ENCODE measurements at regions not wholly inside any gene's neighbourhood (a gene's known extent, or its start where the extent isn't known, plus 50 kb on each side); places are given as distances from the start of the nearest gene placed in this dataset.
"Not testable (repeated sequence)": the region's sequence is repeated elsewhere in the genome, so short reads cannot be mapped to it uniquely, and the experiment has no call there.

DNA sequence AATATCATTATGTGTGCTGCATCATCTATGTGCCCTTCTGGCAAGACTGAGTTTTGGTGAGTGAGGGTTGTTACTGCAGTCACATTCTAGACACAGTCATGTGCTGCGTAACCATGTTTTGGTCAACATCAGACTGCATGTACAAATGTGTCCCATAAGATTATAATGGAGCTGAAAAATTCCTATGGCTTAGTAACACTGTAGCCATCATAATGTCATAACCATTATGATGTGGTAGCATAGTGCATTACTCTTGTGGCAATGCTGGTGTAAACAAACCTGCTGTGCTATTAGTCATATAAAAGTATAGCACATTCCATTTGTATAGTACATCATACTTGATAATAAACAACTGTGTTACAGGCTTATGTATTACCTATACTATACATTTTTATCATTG lies 198.1 kb upstream of the NUDT6 start:
- intact Hi-C loops (cut with DNase I), result loop anchor here (10.0 kb wide), 1 partner anchor 444 kb away; no protein-coding TSS in a partner anchor
- DNase-seq (ENCODE audit: low spot score), result no peak

DNA sequence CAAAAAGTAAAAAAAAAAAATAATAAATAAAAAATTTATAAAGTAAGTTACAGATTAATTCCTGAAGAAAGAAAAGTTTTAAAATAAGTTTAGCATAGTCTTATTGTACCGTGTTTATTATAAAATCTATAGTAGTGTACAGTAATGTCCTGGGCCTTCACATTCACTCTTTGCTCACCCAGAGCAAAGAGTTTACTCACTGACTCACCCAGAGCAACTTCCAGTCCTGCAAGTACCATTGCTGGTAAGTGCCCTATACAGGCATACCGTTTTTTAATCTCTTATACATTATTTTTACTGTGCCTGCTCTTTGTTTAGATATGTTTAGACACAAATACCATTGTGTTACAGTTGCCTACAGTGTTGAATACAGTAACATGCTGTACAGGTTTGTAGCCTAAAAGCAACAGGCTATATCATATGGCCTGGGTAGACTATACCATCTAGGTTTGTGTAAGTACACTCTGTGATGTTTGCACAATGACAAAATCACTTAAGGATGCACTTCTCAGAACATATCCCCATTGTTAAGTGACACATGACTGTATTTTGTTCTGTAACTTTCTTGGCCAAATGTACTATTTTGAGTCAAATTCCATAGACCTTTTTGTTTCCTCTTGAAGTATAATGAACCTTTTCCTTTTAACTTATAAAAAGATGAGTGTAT lies 199.0 kb upstream of the NUDT6 start:
- intact Hi-C loops (cut with DNase I), result loop anchor here (10.0 kb wide), 1 partner anchor 443 kb away; no protein-coding TSS in a partner anchor
- no peak for DNase-seq (ENCODE audit: low spot score)

DNA sequence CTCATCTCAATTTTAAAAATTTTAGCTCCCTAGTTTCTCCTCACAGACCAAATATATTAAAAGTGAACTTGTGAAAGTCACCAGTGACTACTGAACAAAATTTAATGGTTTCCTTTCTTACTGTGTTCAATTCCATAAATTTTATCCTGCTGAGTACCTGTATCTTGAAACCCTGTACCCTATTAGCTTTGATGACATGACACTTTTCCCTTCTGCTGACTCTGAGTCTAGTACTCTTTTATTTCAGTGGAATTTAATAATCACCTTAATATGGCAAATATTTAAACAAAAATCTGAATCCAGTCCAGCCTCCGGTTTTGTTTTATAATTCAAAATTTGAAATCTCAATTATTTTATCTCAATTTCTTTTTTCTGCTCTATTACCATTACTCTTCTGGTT lies 203.1 kb upstream of the NUDT6 start:
- no peak for DNase-seq (ENCODE audit: low spot score)
- intact Hi-C loops (cut with DNase I), result loop anchor here (10.0 kb wide), 1 partner anchor 439 kb away; no protein-coding TSS in a partner anchor

DNA sequence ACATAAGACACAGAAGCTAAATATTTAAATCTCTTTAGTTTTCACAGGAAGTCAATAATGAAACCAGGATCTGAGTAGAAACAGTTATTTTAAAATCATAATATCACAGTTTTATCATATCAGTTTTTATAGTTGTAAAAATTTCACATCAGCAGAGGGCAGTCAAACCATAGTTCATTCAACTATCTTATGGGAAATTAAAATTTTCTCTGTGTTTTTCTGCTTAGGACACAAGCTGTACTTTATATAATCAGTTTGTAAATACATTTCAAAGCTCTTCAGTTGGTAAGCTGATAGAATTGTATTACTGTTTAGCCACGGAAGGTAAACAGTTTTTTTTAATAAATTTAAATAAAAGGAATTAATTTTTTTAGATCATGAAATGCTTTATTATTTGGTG lies 204.8 kb upstream of the NUDT6 start:
- intact Hi-C loops (cut with DNase I), result loop anchor here (2.0 to 10.0 kb wide), 3 partner anchors 270 to 980 kb away; partner anchors contain the start of gene SPRY1
- DNase-seq (ENCODE audit: low spot score), result no peak

DNA sequence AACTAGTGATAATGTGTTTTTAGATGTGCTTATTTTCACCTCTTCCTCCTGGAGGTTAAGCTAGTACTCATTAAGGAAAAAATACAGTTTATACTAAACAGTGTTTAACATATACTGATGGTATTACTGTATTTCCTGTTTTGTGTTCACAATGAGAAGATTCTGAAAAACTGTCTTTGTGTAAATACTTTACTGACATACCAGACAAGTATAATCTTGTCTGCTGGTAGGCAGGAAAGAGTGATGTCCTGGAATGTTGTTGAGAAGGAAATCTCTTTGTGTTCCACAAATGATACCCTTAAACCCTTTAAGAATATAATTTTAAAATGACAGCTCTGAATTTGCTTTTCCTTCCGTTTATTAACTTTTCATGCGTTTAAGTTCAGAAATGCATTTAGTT lies 205.5 kb upstream of the NUDT6 start:
- no peak for DNase-seq (ENCODE audit: low spot score)
- intact Hi-C loops (cut with DNase I), result loop anchor here (2.0 to 10.0 kb wide), 3 partner anchors 269 to 979 kb away; partner anchors contain the start of gene SPRY1

DNA sequence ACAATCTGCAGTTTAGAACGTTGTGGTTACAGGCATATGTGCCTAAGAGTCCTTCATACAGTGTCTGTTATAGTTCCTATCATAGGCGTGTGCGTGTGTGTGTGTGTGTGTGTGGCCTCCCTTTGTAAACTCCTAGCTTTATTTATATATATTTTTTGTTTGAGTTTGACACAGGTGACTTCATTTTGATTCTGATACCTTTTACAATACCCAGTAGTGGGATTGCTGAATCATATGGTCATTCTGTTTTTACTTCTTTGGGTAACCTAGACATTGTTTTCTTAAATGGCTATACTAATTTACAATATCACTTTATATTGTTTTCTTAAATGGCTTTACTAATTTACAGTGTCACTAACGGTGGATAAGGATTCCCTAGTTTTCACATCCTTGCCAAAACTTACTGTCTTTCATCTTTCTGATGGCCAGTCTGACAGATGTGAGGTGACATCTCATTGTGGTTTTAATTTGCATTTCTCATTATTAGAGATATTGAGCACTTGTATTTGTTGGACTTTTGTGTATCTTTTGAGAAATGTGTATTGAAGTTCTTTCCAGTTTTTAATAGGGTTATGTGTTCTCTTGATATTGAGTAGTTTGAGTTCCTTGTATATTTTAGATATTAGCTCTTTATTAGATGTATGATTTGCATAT lies 211.1 kb upstream of the NUDT6 start:
- intact Hi-C loops (cut with DNase I), result no loop called here
- DNase-seq (ENCODE audit: low spot score), result no peak

DNA sequence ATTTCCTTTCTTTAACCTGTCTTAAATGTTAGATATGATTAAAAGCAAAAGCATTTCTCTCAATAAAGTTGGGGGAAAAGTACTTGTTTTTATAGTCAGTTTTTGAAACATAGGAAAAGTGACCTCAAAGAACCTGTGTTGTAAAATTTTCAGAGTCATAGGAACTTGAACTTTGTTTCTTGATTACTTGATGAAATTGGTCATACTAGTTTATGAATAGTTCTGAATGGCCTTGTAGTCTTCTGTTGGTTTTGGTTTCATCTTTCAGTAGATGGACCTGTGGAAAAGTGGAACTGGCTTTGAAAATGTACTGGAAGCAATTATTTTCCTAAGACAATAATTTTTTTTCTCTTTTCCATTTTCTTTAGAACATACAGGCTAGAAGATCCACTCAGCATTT lies 222.2 kb upstream of the NUDT6 start:
- intact Hi-C loops (cut with DNase I), result no loop called here
- DNase-seq (ENCODE audit: low spot score), result no peak

DNA sequence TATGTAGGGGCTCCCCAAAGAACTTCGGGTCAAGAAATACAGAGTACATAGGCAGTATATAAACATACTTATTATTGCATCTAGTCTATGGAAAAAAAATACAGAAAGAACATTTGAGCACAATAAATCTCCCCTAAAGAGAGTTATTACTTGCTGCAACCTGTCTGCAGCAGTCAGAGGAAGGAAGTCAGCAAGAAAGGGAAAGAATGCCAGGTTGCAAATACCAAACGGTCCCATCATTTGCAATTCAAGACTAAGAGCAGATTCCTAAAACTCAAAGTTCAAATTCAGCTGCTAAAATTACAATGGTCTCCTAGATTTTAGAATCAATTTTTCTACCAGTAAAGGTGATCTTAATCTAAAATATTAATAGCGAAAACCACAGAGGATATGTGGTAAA lies 236.2 kb upstream of the NUDT6 start:
- intact Hi-C loops (cut with DNase I), result no loop called here
- DNase-seq (ENCODE audit: low spot score), result no peak

DNA sequence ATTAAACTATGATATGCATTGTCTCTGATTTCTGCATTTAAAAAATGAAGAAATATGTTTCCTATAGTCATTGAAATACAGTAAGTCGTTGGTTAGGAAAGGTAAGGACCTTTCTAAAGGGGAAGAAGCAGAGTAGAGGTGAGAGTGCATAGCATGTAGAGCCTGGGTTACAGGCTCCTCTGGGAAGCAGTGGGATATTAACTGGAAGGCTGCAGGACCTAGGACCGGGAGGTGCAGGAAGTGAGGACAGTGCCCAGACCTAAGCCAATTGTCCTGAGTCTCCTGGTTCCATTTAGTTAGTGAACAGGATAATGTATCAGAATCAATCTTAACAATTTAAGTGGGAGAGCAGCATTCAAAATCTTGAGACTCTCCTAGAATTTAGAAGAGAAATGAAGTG lies 237.1 kb upstream of the NUDT6 start:
- no peak for DNase-seq (ENCODE audit: low spot score)
- intact Hi-C loops (cut with DNase I), result no loop called here

DNA sequence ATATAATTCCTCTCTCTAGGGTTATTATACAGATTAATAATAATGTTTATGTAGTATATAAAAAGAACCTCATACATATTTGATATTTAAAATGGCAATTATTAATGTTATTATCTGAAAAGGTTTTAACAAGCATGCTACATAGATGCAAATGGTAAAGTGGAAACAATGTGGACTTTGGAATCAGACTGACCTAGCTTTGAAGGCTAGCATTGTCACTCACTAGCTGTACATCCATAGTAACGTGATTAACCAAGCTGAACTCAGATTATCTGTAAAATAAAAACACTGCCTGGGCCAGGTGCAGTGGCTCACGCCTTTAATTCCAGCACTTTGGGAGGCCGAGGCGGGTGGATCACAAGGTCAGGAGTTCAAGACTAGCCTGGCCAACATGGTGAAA lies 233.7 kb upstream of the SPRY1 start:
- DNase-seq (ENCODE audit: low spot score), result no peak
- intact Hi-C loops (cut with DNase I), result no loop called here

DNA sequence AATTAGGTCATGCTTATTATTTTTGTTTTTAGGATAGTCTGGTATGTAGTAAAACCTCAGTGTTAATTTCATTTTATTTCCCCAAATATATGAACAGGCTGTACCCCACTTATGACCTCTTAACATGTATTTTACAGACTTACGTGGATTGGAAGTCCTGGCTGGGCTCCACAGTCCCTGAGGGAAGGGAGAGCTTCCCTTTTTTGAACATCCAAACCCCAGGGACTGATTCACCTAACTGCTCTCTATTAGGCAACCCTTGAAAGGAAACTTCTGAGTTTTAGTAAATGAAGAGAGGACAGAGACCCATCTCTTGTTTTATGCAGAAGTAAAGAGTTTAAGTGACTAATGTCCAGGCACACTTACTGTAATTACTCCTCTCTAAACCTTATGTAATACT lies 233.1 kb upstream of the SPRY1 start:
- intact Hi-C loops (cut with DNase I), result no loop called here
- DNase-seq (ENCODE audit: low spot score), result no peak

DNA sequence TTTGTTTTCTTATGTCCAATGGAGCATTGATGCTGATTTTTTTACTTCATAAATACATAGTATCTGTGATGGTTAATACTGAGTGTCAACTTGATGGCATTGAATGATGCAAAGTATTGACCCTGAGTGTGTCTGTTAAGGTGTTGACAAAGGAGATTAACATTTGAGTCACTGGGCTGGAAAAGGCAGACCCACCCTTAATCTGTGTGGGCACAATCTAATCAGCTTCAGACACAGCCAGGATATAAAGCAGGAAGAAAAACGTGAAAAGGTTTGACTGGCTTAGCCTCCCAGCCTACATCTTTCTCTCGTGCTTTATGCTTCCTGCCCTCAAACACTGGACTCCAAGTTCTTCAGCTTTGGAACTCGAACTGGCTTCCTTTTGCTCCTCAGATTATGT lies 230.6 kb upstream of the SPRY1 start:
- intact Hi-C loops (cut with DNase I), result no loop called here
- DNase-seq (ENCODE audit: low spot score), result no peak

DNA sequence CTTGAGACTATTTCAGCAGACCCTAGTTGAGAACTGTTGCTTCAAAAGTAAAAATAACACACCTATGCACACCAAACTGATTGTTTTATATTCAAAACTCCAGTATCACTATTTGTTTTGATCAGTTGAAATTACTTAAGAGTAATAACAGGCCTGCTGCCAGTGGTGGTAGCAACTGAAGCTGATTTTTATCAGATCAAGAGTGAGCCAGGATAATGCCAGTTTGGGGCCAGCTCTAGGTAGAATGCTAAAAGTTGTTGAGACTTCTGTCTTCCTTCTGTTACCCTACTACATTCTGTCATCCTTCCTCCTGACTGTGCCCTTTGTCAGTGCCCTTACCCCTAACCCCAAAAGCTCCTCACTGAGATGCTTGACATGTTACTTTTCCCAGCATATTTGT lies 228.7 kb upstream of the SPRY1 start:
- no peak for DNase-seq (ENCODE audit: low spot score)
- intact Hi-C loops (cut with DNase I), result no loop called here

DNA sequence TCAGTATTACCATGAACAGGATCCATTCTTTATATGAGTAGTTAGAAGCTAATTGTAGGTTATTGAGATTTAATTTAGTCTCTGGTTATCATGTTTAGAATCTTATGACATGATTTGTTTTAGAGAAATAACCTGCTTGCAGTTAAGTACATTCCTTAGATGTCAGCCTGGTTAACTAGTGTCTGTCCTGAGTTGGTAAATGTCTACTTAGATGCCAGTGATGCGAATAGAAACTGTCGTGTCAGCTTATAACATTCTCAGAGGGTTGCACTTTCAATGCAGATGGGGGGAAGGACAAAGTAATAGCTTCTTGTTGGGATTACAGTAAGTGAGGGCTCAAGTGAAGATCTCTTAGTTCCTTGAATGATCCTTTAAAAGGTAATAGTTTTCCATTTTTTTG lies 227.8 kb upstream of the SPRY1 start:
- no peak for DNase-seq (ENCODE audit: low spot score)
- intact Hi-C loops (cut with DNase I), result no loop called here

DNA sequence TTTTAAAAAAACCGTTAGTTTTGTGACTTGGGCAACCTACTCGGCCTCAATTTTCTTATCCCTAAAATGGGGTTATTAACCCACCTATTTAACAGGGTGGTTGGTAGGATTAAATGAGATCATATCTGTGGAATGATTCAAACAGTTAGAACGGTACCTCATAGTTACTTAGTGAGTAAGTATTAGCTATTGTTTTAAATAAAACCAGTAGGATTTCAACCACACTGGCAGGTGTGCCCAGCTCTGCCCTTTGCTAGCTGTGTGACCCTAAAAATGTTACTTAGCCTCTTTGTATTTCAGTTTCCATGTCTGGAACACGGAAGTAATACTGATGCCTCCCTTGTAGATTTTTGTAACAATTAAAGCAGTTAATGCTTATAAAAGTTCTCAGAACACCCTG lies 225.8 kb upstream of the SPRY1 start:
- intact Hi-C loops (cut with DNase I), result no loop called here
- no peak for DNase-seq (ENCODE audit: low spot score)

DNA sequence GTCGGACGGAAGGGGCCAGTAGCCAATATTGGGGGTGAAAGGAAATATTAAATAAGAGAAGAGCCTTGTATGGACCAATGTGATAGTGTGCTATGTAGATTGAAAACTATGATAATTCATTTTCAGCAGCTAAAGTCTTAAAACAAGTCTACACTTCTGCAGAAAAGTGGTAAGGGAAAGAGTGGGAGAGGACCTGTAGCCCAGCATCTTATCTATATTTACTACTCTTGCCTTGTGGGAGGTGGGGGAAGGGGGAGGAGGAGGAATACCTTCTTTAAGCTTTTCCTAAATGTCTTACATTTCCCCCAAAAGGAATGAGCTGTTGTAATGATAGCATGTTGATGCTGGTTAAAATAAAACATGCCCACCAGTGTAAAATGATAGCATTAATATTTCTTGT lies 220.0 kb upstream of the SPRY1 start:
- no peak for DNase-seq (ENCODE audit: low spot score)
- intact Hi-C loops (cut with DNase I), result no loop called here

DNA sequence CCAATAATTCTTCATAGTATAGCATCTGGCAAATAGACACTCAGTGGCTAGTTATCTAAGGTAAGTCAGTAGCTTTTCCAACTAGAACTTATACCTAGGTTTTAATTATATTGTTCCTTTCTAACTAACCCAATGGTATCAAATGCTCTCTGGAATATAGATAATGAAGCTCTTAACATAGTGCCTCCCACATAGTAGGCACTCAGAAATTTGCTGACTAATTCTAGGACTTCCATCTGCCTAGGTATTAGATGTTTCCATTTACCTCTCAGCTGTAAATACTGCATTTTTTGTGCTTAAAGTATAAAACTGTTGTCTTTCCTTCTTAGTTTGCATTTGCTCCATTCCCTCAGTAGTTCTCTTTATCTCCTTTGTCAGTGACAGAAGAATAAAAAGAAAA lies 214.3 kb upstream of the SPRY1 start:
- intact Hi-C loops (cut with DNase I), result no loop called here
- DNase-seq (ENCODE audit: low spot score), result no peak

DNA sequence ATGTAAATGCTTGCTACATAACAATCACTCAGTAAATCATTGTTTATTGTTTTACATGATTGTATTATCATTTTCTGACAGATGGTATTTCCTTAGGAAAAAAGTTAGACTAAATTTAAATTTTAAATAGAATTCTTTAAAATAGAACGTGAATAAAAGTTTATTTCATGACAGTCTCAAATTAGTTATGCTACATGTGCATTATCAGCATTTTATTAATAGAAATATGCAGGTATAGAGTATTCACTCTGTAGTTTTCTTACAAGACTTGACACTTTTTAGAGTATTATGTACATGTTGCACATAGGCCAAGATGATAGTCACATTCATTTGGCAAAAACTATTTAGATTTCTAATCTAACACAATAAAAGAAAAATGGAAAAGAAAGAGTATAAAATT lies 213.3 kb upstream of the SPRY1 start:
- intact Hi-C loops (cut with DNase I), result no loop called here
- DNase-seq (ENCODE audit: low spot score), result no peak

DNA sequence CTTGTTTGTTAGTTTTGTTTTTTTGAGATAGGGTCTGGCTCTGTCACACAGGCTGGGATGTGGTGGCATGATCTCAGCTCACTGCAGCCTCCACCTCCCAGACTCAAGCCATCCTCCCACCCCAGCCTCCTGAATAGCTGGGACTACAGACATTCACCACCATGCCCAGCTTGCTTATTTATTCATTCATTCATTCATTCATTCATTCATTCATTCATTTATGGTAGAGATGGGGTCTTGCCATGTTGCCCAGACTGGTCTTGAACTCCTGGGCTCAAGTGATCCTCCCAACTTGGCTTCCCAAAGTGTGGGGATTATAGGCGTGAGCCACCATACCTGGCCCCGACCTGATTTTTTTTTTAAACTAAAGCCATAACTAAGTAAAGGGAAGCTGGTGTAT lies 212.8 kb upstream of the SPRY1 start:
- intact Hi-C loops (cut with DNase I); DNase-seq (ENCODE audit: low spot score): not testable (repeated sequence)

DNA sequence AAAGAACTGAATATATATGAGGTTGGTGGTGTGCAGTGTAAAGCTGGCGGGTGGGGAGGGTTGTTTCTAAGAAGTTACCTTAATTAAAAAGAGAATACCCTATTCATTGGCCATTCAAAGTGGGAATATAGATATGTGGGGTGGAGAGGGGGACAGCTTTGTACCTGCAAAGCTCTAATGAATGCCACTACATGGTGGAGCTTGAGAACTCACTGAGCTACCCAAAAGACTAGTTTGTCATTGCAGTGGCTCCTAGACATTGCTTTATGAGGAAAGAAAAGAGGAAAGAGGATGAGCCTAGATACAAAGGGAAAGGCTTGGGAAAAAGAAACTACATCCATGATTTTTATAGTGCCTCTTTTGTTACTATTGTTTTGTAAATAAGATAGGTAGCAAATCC lies 209.9 kb upstream of the SPRY1 start:
- DNase-seq (ENCODE audit: low spot score), result no peak
- intact Hi-C loops (cut with DNase I), result no loop called here

DNA sequence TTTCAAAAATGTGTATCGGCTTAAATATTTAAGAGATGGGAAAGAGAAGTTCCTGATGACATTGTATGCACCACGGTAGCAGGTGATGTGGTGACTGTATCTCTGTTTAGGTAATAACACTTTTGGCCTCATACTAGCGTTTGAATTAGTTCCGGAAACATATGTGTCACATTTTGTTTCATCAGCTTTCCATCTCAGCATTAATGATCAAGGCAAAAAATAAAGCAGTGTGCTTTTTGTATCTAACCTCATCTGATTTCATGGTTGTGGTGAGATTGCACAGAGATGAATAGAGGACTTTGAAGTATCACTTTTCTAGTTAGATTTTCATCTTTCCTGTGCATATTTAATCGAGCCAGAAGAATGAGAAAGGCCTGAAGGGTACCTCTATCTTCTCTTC lies 206.4 kb upstream of the SPRY1 start:
- intact Hi-C loops (cut with DNase I), result no loop called here
- DNase-seq (ENCODE audit: low spot score), result no peak

DNA sequence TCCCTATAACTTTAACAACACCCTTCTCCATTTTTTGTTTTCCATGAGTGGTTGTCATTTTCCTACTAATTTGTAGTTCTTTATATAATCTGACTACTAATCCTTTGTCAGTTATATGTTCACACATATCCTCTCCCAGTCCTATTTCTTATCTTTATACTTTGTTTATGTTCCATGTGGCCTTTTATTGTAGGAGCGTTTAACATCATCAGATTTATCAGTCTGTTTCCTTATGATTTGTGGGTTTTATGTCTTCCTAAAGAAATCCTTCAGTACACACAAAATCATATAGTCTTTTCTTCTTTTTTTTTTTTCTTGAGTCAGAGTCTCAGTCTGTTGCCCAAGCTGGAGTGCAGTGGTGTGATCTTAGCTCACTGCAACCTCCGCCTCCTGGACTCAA lies 204.9 kb upstream of the SPRY1 start:
- intact Hi-C loops (cut with DNase I), result no loop called here
- DNase-seq (ENCODE audit: low spot score), result no peak
